ENCODE measurements at regions not wholly inside any gene's neighbourhood (a gene's known extent, or its start where the extent isn't known, plus 50 kb on each side); places are given as distances from the start of the nearest gene placed in this dataset.

- Histone ChIP-seq H3K4me1 (ENCODE audit: control insufficient read depth in 1 of 2, low read depth in 2 of 2) (peaks cover 0 to 4% of the 10 kb centered on the region in 2 donors), H3K27ac (no peak overlapping the region), H3K36me3 (no peaks in the 10 kb centered on the region), H3K4me3 (no peak overlapping the region), H3K9me3 (no peaks in the 10 kb centered on the region), H3K27me3 (replicated peaks; ENCODE audit: insufficient read depth) (no peaks in the 10 kb centered on the region)
- TF ChIP-seq CTCF (IDR thresholded peaks at IDR 0.05), result no peak
- ATAC-seq (ENCODE audit: insufficient number of reproducible peaks, low FRiP score, low read depth), result no peak
- DNase-seq (ENCODE audit: low spot score), result no peak
Observed at GRCh38 chr10:113290137-113290536, 262.7 kb upstream of the HABP2 start.

GRCh38 chr10:113291413-113291812 is 261.4 kb upstream of the HABP2 start:
- Histone ChIP-seq H3K4me1 (ENCODE audit: control insufficient read depth in 1 of 2, low read depth in 2 of 2) (no peaks in the 10 kb centered on the region), H3K36me3 (no peaks in the 10 kb centered on the region), H3K4me3 (no peak overlapping the region), H3K27ac (no peak overlapping the region), H3K9me3 (no peaks in the 10 kb centered on the region), H3K27me3 (replicated peaks; ENCODE audit: insufficient read depth) (no peaks in the 10 kb centered on the region)
- DNase-seq (ENCODE audit: low spot score), result no peak
- no peak for TF ChIP-seq CTCF (IDR thresholded peaks at IDR 0.05)
- no peak for ATAC-seq (ENCODE audit: insufficient number of reproducible peaks, low FRiP score, low read depth)

GRCh38 chr10:113292086-113292485 is 260.8 kb upstream of the HABP2 start:
- no peaks in the 10 kb centered on the region for H3K4me1 ChIP-seq (ENCODE audit: control insufficient read depth in 1 of 2, low read depth in 2 of 2)
- H3K27ac ChIP-seq, result no peak overlapping the region
- no peaks in the 10 kb centered on the region for H3K36me3 ChIP-seq
- no peaks in the 10 kb centered on the region for H3K27me3 ChIP-seq (replicated peaks; ENCODE audit: insufficient read depth)
- H3K4me3 ChIP-seq, result no peak overlapping the region
- TF ChIP-seq CTCF (IDR thresholded peaks at IDR 0.05), result no peak
- DNase-seq (ENCODE audit: low spot score) (no peak), ATAC-seq (ENCODE audit: insufficient number of reproducible peaks, low FRiP score, low read depth) (no peak)
- no peaks in the 10 kb centered on the region for H3K9me3 ChIP-seq

GRCh38 chr10:113292743-113293142 is 260.1 kb upstream of the HABP2 start:
- H3K4me3 ChIP-seq, result no peak overlapping the region
- H3K27me3 ChIP-seq (replicated peaks; ENCODE audit: insufficient read depth), result no peaks in the 10 kb centered on the region
- no peak for TF ChIP-seq CTCF (IDR thresholded peaks at IDR 0.05)
- no peaks in the 10 kb centered on the region for H3K9me3 ChIP-seq
- H3K4me1 ChIP-seq (ENCODE audit: control insufficient read depth in 1 of 2, low read depth in 2 of 2), result no peaks in the 10 kb centered on the region
- no peak for DNase-seq (ENCODE audit: low spot score)
- ATAC-seq (ENCODE audit: insufficient number of reproducible peaks, low FRiP score, low read depth), result no peak
- H3K36me3 ChIP-seq, result no peaks in the 10 kb centered on the region
- no peak overlapping the region for H3K27ac ChIP-seq

- ATAC-seq (ENCODE audit: insufficient number of reproducible peaks, low FRiP score, low read depth), result no peak
- H3K4me1 ChIP-seq (ENCODE audit: control insufficient read depth in 1 of 2, low read depth in 2 of 2), result no peaks in the 10 kb centered on the region
- H3K36me3 ChIP-seq, result no peaks in the 10 kb centered on the region
- no peak overlapping the region for H3K4me3 ChIP-seq
- no peak for DNase-seq (ENCODE audit: low spot score)
- H3K9me3 ChIP-seq, result no peaks in the 10 kb centered on the region
- H3K27ac ChIP-seq, result no peak overlapping the region
- no peak for TF ChIP-seq CTCF (IDR thresholded peaks at IDR 0.05)
- no peaks in the 10 kb centered on the region for H3K27me3 ChIP-seq (replicated peaks; ENCODE audit: insufficient read depth)
Observed at GRCh38 chr10:113293167-113293566, 259.7 kb upstream of the HABP2 start.
